ENCODE measurements at regions not wholly inside any gene's neighbourhood (a gene's known extent, or its start where the extent isn't known, plus 50 kb on each side); places are given as distances from the start of the nearest gene placed in this dataset.

GRCh38 chr4:162969194-162969593, 197.5 kb downstream of the NAF1 start:
- no peak for TF ChIP-seq CTCF (IDR thresholded peaks at IDR 0.05)
- TF ChIP-seq POLR2A (IDR thresholded peaks at IDR 0.05), result no peak

Measured in uterus (tissue), 2 donors.